GM18951 (cell line): ENCODE measurements at regions not wholly inside any gene's neighbourhood (a gene's known extent, or its start where the extent isn't known, plus 50 kb on each side); places are given as distances from the start of the nearest gene placed in this dataset.

Source experiments
- POLR2A ChIP-seq: IDR thresholded peaks from 4 replicates; pipeline ENCODE4 v1.6.1; 2011; ENCODE audit warnings: mild to moderate bottlenecking; ENCODE audit not compliant: insufficient read length, insufficient read depth; ENCODE audit errors: extremely low read depth
- in situ Hi-C: fragments of 300-500 bp; cut with MboI; formaldehyde crosslinking; loops from one replicate; pipeline ENCODE4 v1.12.0; 2022; ENCODE audit warnings: low sequenced_read_pairs, mixed read lengths, inconsistent platforms; ENCODE audit not compliant: unreplicated experiment

- no peak for TF ChIP-seq POLR2A
- in situ Hi-C loops, result no loop called here
These were observed 83.2 kb upstream of the ANKH start for GRCh38 chr5:14954616-14955343.

DNA sequence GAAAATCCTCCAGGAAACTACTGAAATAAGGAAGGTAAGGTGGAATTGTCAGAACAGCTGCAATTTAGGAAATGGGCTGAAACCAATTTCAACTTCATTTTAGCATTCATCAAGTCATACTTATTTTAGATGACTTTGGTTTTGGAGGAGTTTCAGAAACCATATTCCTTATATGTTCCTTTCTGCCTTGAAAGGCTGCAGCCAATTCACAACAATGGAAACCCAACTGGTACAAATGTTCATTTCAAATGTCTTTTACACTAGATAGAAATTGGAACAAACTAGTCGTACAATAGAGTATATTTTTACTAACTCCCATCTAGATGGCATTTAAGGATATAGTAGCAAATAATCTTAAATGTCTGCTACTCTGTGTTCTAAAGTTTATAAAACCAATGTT lies 82.6 kb upstream of the ANKH start:
- in situ Hi-C loops, result no loop called here
- TF ChIP-seq POLR2A, result no peak

GRCh38 chr5:14953075-14953607 lies 81.6 kb upstream of the ANKH start:
- in situ Hi-C loops, result no loop called here
- no peak for TF ChIP-seq POLR2A

- TF ChIP-seq POLR2A, result no peak
- in situ Hi-C loops, result no loop called here
These were observed 76.8 kb upstream of the ANKH start for GRCh38 chr5:14948383-14948782.

- in situ Hi-C loops, result no loop called here
- TF ChIP-seq POLR2A, result no peak
These were observed 75.4 kb upstream of the ANKH start for GRCh38 chr5:14946815-14947620.

GRCh38 chr5:14945450-14945849 lies 73.9 kb upstream of the ANKH start:
- no peak for TF ChIP-seq POLR2A
- in situ Hi-C loops, result no loop called here

DNA sequence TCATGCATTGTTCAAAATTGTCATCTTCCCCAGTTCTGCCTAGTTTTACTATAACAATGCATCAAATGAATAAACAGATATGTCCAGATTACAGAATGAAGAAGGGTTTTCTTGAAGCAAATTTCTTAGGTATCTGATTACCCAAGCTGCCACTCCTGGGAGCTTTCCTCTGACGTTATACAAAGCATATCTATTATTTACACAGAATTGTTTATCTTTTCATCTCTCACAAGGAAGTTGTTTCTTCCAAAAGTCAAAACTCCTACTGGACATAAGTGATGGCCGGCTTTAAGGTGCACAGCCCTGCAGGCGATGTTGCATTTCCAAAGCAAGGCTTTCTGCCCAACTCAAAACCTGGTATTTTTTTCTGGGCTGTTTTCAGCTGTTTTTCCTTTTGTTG lies 73.4 kb upstream of the ANKH start:
- TF ChIP-seq POLR2A, result no peak
- in situ Hi-C loops, result no loop called here

DNA sequence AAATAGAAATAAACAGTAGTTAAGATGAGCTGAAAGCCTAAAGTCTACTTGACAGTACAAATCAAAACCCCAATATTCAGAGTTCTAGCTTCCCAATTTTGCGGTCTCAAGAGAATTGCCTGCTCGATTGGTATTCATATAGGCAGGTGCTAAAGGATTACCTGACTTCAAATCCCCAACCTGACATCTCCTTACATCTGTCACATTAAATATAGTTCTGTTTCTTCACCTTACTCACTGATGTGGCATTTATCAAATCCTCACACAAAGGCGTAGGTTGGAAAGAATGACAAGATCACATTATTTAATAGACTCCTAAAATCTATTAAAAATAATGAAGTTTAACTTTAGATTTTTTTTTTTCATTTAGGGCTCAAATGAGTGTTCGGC lies 72.8 kb upstream of the ANKH start:
- TF ChIP-seq POLR2A, result no peak
- in situ Hi-C loops, result no loop called here

DNA sequence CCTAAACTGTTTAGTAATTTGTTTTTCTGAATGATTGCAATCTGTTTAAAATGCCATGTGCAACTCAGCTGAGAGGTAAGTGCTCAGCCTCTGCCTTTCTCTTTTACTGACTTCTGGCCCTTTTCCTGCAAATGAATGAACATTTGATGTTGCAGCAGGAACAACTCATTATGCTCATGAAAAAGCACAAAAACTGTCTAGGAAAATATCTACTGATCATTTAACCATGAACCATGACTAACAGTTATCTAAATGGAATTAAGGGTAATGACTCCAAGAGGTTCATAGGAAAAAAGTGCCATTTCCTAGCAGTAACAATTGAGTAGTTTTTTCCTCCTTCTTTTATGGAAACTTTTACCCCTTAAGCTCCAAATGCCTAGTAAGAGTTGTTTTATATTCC lies 70.6 kb upstream of the ANKH start:
- no peak for TF ChIP-seq POLR2A
- in situ Hi-C loops, result no loop called here

DNA sequence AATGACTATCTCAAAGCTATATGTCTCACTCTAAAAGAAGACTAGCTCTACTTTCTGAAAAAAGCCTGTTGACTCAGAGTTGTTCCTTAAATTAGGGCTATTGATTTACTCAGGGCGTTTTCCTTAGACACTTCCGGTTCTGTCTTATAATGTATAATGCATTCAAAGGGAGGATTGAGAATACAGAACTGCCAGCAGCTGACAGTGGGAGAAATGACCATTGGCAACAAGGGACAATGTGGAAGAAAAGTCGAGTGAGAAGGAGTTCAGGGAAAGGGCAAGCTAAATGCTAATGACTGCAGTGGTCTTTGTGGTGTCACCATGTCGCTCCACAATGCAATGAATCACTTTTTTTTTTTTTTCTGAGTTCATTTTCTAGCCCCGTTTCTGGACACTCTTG lies 65.7 kb upstream of the ANKH start:
- in situ Hi-C loops, result no loop called here

DNA sequence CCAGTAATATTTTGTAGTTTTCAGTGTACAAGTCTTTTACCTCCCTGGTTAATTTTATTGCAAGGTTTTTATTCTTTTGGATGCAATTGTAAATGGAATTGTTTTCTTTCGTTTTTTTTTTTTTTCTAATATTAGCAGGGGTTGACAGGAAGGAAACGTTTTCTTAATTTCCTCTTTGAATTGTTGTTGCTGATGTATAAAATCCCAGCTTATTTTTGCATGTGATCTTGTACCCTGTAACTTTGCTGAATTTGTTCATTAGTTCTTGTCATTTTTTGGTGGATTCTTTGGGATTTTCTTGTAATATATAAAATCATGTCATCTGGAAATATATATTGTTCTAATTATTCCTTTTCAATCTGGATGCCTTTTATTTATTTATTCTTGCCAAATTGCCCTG lies 65.0 kb upstream of the ANKH start:
- TF ChIP-seq POLR2A, result no peak
- in situ Hi-C loops, result no loop called here

More for the DNA sequence above, 65.7 kb upstream of the ANKH start:
- TF ChIP-seq POLR2A, result no peak

DNA sequence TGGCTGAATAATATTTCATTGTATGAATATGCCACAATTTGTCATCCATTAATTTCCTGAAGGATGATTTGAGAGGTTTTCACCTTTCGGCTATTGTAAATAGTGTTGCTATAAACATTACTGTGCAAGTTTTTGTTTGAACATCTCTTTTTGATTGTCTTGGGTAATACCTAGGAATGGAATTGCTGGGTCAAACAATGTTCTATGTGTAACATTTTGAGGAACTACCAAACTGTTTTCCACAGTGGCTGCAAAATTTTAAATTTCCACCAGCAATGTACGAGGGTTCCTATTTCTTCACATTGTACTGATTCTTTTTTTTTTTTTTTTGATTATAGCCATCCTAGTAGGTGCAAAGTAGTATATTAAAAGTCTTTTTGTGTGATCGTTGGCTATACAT lies 63.8 kb upstream of the ANKH start:
- in situ Hi-C loops, result no loop called here
- no peak for TF ChIP-seq POLR2A

GRCh38 chr5:14932902-14933469 lies 61.4 kb upstream of the ANKH start:
- TF ChIP-seq POLR2A, result no peak
- in situ Hi-C loops, result no loop called here
